SJSA1 (cell line): ENCODE measurements at regions not wholly inside any gene's neighbourhood (a gene's known extent, or its start where the extent isn't known, plus 50 kb on each side); places are given as distances from the start of the nearest gene placed in this dataset.

Experiments
- DNase-seq, 2 experiments: peaks; one replicate each; pipeline ENCODE4 v3.0.0-alpha.2; 2015 to 2020; ENCODE audit warnings: low spot score in 2 of 2, low read depth in 1 of 2
- H3K27ac ChIP-seq: fragments of 250-450 bp; sonication (Bioruptor Pico); 2 replicates; pipeline ENCODE4 v1.5.1; 2020; ENCODE audit warnings: mild to moderate bottlenecking, moderate library complexity
- H3K27me3 ChIP-seq: fragments of 250-450 bp; sonication (Bioruptor Pico); replicated peaks from 2 replicates; pipeline ENCODE4 v1.5.1; 2020; ENCODE audit warnings: mild to moderate bottlenecking, moderate library complexity
- H3K36me3 ChIP-seq: fragments of 250-450 bp; sonication (Bioruptor Pico); 2 replicates; pipeline ENCODE4 v1.5.1; 2020; ENCODE audit warnings: mild to moderate bottlenecking
- H3K4me1 ChIP-seq: fragments of 250-450 bp; sonication (Bioruptor Pico); replicated peaks from 2 replicates; pipeline ENCODE4 v1.6.1; 2021; ENCODE audit warnings: mild to moderate bottlenecking
- H3K4me3 ChIP-seq: fragments of 250-450 bp; sonication (Bioruptor Pico); 2 replicates; pipeline ENCODE4 v1.5.1; 2020; ENCODE audit warnings: mild to moderate bottlenecking
- H3K9me3 ChIP-seq: fragments of 250-450 bp; sonication (Bioruptor Pico); replicated peaks from 2 replicates; pipeline ENCODE4 v1.5.1; 2020; ENCODE audit warnings: mild to moderate bottlenecking

GRCh38 chr18:57920036-57920435 lies 116.9 kb upstream of the ATP8B1 start:
- Histone ChIP-seq H3K4me1 (0 out of 2 replicates have a peak, but pooled peaks cover 5% of the 10 kb centered on the region), H3K4me3 (no peak overlapping the region)
- DNase-seq = no peak

GRCh38 chr18:57918601-57919000 lies 115.5 kb upstream of the ATP8B1 start:
- H3K36me3 ChIP-seq = no peaks in the 10 kb centered on the region
- no peaks in the 10 kb centered on the region for H3K27me3 ChIP-seq
- H3K9me3 ChIP-seq = no peaks in the 10 kb centered on the region
- H3K27ac ChIP-seq = no peak overlapping the region
- H3K4me3 ChIP-seq = no peak overlapping the region
- DNase-seq = no peak
- H3K4me1 ChIP-seq = 0 out of 2 replicates have a peak, but pooled peaks cover 7% of the 10 kb centered on the region

More at GRCh38 chr18:57920036-57920435, 116.9 kb upstream of the ATP8B1 start:
- no peaks in the 10 kb centered on the region for H3K9me3 ChIP-seq
- H3K27me3 ChIP-seq = no peaks in the 10 kb centered on the region
- no peak overlapping the region for H3K27ac ChIP-seq
- no peaks in the 10 kb centered on the region for H3K36me3 ChIP-seq

- Histone ChIP-seq H3K4me1 (0 out of 2 replicates have a peak, but pooled peaks cover 7% of the 10 kb centered on the region), H3K4me3 (no peak overlapping the region), H3K36me3 (no peaks in the 10 kb centered on the region), H3K27me3 (no peaks in the 10 kb centered on the region), H3K9me3 (no peaks in the 10 kb centered on the region), H3K27ac (no peak overlapping the region)
- DNase-seq = no peak
These were observed 113.6 kb upstream of the ATP8B1 start for GRCh38 chr18:57916684-57917083.

- H3K9me3 ChIP-seq = no peaks in the 10 kb centered on the region
- H3K27me3 ChIP-seq = no peaks in the 10 kb centered on the region
- 0 out of 2 replicates have a peak, but pooled peaks cover 7% of the 10 kb centered on the region for H3K4me1 ChIP-seq
- no peak overlapping the region for H3K4me3 ChIP-seq
- DNase-seq = no peak
- H3K27ac ChIP-seq = no peak overlapping the region
- no peaks in the 10 kb centered on the region for H3K36me3 ChIP-seq
These were observed 112.9 kb upstream of the ATP8B1 start for GRCh38 chr18:57915865-57916582.

- 0 out of 2 replicates have a peak, but pooled peaks cover 7% of the 10 kb centered on the region for H3K4me1 ChIP-seq
- H3K4me3 ChIP-seq = no peak overlapping the region
- peak in 1 of 2 experiments; percentile 25 for DNase-seq
These were observed 112.1 kb upstream of the ATP8B1 start for GRCh38 chr18:57915248-57915647.

GRCh38 chr18:57913686-57914085 lies 110.6 kb upstream of the ATP8B1 start:
- Histone ChIP-seq H3K4me1 (0 out of 2 replicates have a peak, but pooled peaks cover 7% of the 10 kb centered on the region), H3K27ac (no peak overlapping the region), H3K9me3 (no peaks in the 10 kb centered on the region), H3K27me3 (no peaks in the 10 kb centered on the region), H3K36me3 (no peaks in the 10 kb centered on the region), H3K4me3 (no peak overlapping the region)
- no peak for DNase-seq

More at GRCh38 chr18:57915248-57915647, 112.1 kb upstream of the ATP8B1 start:
- no peak overlapping the region for H3K27ac ChIP-seq
- no peaks in the 10 kb centered on the region for H3K36me3 ChIP-seq
- no peaks in the 10 kb centered on the region for H3K27me3 ChIP-seq
- no peaks in the 10 kb centered on the region for H3K9me3 ChIP-seq

- Histone ChIP-seq H3K4me1 (0 out of 2 replicates have a peak, but pooled peaks cover 7% of the 10 kb centered on the region), H3K9me3 (no peaks in the 10 kb centered on the region), H3K36me3 (no peaks in the 10 kb centered on the region), H3K4me3 (no peak overlapping the region), H3K27ac (no peak overlapping the region), H3K27me3 (no peaks in the 10 kb centered on the region)
- DNase-seq = no peak
These were observed 107.7 kb upstream of the ATP8B1 start for GRCh38 chr18:57910817-57911216.

- H3K27ac ChIP-seq = no peak overlapping the region
- no peaks in the 10 kb centered on the region for H3K36me3 ChIP-seq
- H3K9me3 ChIP-seq = no peaks in the 10 kb centered on the region
- no peaks in the 10 kb centered on the region for H3K27me3 ChIP-seq
- H3K4me1 ChIP-seq = 0 out of 2 replicates have a peak, but pooled peaks cover 4% of the 10 kb centered on the region
- no peak for DNase-seq
- no peak overlapping the region for H3K4me3 ChIP-seq
These were observed 107.0 kb upstream of the ATP8B1 start for GRCh38 chr18:57910134-57910533.

- Histone ChIP-seq H3K27me3 (no peaks in the 10 kb centered on the region), H3K27ac (no peak overlapping the region), H3K36me3 (no peaks in the 10 kb centered on the region), H3K4me1 (no peaks in the 10 kb centered on the region), H3K9me3 (no peaks in the 10 kb centered on the region), H3K4me3 (no peak overlapping the region)
- DNase-seq = no peak
These were observed 106.5 kb upstream of the ATP8B1 start for GRCh38 chr18:57909620-57910019.

- Histone ChIP-seq H3K4me1 (no peaks in the 10 kb centered on the region), H3K27ac (no peak overlapping the region), H3K27me3 (no peaks in the 10 kb centered on the region), H3K9me3 (no peaks in the 10 kb centered on the region), H3K4me3 (no peak overlapping the region), H3K36me3 (no peaks in the 10 kb centered on the region)
- DNase-seq = no peak
These were observed 105.0 kb upstream of the ATP8B1 start for GRCh38 chr18:57908092-57908491.

- H3K27ac ChIP-seq = no peak overlapping the region
- no peaks in the 10 kb centered on the region for H3K4me1 ChIP-seq
- H3K36me3 ChIP-seq = no peaks in the 10 kb centered on the region
- H3K4me3 ChIP-seq = no peak overlapping the region
- no peaks in the 10 kb centered on the region for H3K27me3 ChIP-seq
- H3K9me3 ChIP-seq = no peaks in the 10 kb centered on the region
- DNase-seq = no peak
These were observed 104.4 kb upstream of the ATP8B1 start for GRCh38 chr18:57907550-57907949.

- no peak for DNase-seq
These were observed 103.7 kb upstream of the ATP8B1 start for GRCh38 chr18:57906852-57907251.

GRCh38 chr18:57904535-57904934 lies 101.4 kb upstream of the ATP8B1 start:
- DNase-seq = no peak
- H3K27me3 ChIP-seq = no peaks in the 10 kb centered on the region
- H3K4me3 ChIP-seq = no peak overlapping the region
- no peaks in the 10 kb centered on the region for H3K36me3 ChIP-seq
- H3K4me1 ChIP-seq = no peaks in the 10 kb centered on the region
- H3K9me3 ChIP-seq = no peaks in the 10 kb centered on the region
- no peak overlapping the region for H3K27ac ChIP-seq

More at GRCh38 chr18:57906852-57907251, 103.7 kb upstream of the ATP8B1 start:
- H3K27me3 ChIP-seq = no peaks in the 10 kb centered on the region
- H3K4me3 ChIP-seq = no peak overlapping the region
- H3K9me3 ChIP-seq = no peaks in the 10 kb centered on the region
- no peaks in the 10 kb centered on the region for H3K4me1 ChIP-seq
- no peak overlapping the region for H3K27ac ChIP-seq
- no peaks in the 10 kb centered on the region for H3K36me3 ChIP-seq

- no peaks in the 10 kb centered on the region for H3K4me1 ChIP-seq
- H3K4me3 ChIP-seq = no peak overlapping the region
- H3K36me3 ChIP-seq = no peaks in the 10 kb centered on the region
- no peaks in the 10 kb centered on the region for H3K27me3 ChIP-seq
- H3K27ac ChIP-seq = no peak overlapping the region
- DNase-seq = no peak
- no peaks in the 10 kb centered on the region for H3K9me3 ChIP-seq
These were observed 99.6 kb upstream of the ATP8B1 start for GRCh38 chr18:57902721-57903120.
